NCI-H748 (cell line): ENCODE measurements at regions not wholly inside any gene's neighbourhood (a gene's known extent, or its start where the extent isn't known, plus 50 kb on each side); places are given as distances from the start of the nearest gene placed in this dataset.
A peak's percentile ranks its signal among the peaks of the same experiment; 100 is the strongest.
"Not testable (repeated sequence)": the region's sequence is repeated elsewhere in the genome, so short reads cannot be mapped to it uniquely, and the experiment has no call there.

Source experiments
- DNase-seq: peaks from one replicate; lab custom pipeline; 2025; ENCODE audit not compliant: unreplicated experiment; lab: John Stamatoyannopoulos, UW

DNA sequence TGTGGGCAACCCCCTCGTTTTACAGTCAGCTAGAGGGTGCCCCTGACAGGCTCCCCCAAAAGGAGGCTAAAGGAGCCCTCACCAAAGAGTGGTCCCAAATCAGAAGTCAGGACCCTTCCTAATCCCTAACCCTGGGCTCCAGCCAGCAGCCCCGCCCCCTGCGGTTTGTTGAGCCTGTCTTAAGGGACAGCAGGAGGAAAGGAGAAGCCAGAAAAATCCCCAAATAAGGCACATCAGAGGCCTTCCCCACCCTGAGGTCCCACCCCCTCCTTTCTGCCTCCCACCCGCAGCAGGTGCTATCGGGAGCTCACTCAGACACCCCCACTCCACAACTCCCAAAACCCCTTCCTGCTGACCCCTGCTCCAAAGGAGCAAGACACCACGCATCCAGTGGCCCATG is 127.2 kb downstream of the TNFRSF13B start:
- DNase-seq = not testable (repeated sequence)

DNA sequence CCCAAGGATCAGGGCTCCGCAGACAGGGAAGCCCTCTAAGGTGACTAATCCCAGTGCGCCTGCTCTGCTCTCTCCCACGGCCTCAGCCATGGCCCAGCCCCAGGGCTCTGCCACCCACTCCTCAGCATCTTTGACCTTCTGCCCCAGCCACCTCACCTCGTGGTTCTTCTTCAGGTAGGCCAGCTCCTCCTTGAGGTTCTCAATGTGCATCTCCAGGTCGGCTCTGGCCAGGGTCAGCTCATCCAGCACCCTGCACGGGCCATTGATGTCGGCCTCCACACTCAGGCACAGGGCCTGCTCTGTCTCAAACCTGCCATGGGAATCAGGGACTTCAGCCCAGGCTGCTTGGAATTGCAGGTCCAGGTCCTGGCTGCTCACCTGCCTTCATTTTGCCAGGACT is 128.4 kb downstream of the TNFRSF13B start:
- DNase-seq = not testable (repeated sequence)

DNA sequence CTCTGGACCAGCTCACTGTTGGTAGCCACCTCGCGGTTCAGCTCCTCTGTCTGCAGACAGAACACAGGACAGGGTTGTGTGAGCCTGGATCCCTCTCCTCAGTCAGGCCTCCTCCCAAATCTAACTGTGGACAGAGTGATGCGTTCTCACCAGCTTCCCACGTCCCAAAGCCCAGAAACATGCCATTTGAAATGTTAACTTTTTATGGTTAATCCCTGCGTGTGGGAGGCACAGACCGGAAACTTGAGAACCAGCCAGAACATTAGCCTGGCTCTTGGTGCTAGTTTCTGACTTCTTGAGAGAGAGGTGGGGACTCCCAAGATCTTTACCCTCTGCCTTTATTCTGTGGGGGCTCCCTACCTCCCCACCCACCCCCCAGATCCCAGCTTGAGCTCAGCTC is 129.6 kb downstream of the TNFRSF13B start:
- not testable (repeated sequence) for DNase-seq

DNA sequence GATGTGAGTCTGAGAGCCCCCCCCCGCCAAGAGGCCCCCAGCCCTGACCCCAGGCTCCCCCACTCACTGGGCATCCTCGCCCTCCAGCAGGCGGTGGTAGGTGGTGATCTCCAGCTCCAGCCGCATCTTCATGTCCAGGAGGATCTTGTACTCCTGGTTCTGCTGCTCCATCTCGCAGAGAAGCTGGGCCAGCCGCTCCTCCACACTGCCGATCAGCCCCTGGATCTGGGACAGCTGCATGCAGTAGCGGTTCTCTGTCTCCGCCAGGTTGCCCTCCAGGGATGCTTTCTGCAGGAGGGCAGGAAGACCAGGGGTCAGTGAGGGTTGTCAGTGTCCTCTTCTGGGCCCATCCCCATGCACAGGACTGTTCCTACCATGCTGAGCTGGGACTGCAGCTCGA is 130.0 kb downstream of the TNFRSF13B start:
- DNase-seq = not testable (repeated sequence)

DNA sequence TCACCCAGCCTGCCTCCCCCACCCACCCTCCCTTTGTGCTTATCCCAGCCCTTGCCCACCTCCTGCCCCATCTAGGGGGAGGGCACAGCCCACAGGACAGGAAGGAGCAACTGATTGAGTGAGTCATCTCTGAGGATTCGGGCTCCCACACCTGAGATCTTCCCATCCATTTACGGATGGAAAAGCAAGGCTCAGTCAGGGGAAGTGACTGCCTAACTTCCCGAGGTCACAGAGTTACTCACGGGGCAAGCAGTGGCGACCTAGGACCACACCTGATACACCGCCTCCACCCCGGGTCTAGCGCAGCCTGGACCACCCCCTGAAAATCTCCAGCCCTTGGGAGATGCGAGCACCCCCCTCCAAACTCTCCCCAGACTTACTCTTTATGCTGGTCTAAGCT is 131.7 kb downstream of the TNFRSF13B start:
- not testable (repeated sequence) for DNase-seq

DNA sequence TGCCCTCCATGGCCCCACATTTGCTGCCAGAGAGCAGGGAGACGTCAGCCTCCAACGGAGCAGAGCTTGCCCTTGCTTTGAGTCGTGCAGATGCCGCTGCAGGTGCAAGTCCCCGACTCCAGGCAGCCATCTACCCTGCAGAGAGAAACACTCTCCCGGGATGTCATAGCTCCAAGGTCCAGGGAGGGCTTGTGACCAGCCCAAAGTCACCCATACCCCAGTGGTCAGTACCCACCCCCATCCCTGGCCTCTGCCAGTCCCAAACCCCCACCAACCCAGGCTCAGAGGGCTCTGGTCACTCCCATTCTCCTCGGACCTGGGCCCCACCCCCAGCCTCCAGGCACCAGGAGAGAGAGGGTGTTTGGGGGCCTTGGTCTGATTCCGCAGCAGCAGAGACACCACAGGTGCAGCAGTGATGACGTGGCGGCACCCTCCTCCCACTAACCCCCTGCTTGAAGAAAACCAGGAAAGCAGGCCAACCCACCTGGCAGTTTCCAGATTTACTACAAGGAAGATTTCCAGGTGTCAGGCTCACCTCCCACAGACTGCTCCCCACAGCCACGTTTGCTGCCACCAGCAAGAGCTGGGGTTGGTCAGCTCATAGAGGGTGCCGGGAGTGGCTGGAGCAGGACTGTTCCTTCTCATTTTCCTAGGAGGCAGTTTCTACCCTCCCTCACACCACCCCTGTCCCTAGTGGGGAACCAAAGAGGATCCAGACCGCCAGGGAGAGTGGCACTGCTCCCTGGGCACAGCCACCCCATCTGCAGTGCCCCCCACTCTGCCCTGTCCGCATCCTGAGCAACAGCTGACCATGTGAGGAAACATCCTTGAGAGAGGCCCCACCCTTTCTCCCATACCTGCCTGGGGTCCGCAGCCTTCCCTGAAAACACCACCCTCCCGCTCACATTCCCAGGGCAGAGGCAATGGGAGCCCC is 132.4 kb downstream of the TNFRSF13B start:
- not testable (repeated sequence) for DNase-seq

DNA sequence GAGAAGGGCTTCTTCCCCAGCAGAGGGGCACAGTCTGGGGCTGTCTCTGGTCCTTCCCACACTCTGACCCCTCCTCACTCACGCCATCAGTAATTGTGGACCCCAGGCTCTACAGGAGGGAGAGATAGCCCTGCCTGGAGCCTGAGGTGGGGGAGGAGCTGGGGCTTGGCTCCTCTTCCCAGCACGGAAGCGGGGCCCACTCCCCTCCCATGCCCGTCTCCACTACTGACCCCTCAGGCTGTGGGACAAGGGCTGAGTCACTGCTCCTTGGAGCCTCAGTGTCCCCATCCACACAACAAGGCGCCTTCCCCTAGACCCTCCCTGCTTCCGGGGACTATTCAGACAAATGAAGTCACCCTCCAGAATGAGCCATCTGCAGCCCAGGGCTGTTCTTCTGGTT is 133.1 kb downstream of the TNFRSF13B start:
- not testable (repeated sequence) for DNase-seq

DNA sequence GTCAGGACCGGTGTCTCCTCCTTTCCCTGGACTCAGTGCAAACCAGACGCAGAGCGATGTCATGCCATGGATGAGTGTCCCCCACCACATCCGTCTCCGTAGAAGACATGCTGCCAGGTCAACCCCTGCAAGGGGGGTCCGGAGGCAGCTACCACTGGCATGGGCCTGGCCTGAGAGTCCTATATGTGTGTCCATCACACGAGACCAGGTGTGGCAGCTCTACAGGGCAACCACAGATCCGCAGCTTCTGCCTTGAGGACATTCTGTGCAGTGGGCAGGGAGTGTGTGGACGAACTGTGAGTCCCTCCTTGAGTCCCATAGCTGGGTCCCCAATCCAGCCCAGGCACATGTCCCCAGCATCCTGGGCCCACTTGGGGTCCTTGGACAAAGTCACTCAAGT is 133.6 kb downstream of the TNFRSF13B start:
- DNase-seq = not testable (repeated sequence)

DNA sequence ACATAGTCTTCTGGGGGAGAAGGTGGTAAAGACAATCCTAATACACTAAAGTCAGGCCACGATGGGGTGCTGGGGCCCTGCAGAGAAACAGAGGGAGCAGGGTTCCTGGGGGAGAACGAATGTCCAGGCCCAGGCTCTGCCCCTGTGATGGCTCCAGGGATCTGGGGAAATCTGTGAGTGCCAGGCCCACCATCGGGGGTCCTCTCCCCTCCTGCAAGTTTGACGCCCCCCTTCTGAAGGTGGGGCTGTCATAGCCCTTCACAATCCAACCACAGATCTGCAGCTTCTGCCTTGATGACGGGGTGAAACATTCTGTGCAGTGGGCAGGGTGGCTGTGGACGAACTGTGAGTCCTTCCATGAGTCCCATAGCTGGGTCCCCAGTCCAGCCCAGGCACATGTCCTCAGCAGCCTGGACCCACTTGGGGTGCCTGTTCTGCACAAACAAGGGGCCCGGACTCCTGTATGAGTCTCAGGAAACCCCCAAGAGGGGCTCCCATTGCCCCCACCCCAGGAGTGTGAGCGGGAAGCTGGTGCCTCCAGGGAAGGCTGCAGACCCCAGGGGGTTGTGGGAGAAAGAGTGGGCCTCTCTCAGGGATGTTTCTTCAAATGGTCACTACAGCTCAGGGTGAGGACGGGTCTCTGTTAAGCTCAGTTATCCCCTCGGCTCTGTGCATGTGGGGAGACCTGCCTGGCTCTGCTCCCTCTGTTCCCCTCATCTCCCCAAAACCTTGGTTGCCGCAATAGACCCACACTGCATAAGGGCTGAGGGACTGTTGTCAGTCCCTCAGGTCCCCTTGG is 134.3 kb downstream of the TNFRSF13B start:
- not testable (repeated sequence) for DNase-seq

DNA sequence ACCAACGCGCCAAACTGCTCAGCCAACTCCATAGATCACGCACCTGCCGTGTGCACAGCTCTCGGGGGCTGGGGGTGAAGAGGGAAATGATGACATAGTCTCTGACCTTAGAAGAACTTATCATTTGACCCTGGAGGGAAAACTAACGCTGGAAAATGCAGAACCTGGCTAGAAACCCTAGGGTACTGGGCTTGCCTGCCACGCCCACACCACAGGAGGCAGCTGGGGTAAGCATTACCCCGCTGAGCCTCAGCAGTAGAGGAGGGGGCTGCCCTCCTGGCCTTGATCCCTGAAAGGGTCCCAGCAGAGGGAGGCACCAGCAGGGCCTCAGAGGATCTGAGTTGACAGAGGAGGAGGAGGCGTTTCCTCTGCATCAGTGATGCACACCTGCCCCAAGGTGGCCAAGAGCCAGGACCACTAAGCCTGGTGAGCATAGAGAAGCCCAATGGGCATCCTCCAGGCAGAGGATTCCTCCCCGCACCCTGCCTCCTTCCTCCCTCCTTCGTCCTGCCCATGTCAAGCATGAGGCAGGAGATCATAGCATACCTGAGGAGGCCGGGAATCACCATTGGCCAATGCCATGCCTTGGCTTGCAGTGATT is 135.5 kb downstream of the TNFRSF13B start:
- DNase-seq = peak; percentile 43

DNA sequence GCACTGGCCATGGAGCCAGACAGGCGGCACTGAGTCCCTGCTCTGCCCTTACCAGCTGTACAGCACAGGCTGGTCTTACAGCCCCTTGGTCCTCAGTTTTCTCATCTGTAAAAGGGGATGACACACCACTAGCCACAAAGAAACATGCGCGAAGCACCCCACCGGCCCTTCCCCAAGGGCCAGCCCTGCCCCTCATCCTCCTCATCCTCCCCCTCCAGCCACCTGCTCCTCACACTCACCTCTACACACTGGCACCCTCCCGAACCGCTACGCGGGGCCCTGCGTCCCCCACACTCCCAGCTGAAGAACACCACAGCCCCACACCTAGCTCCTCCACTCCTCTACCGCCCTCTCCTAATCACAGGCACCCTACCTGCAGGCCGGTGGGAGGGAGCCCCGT is 138.4 kb downstream of the TNFRSF13B start:
- DNase-seq = not testable (repeated sequence)

DNA sequence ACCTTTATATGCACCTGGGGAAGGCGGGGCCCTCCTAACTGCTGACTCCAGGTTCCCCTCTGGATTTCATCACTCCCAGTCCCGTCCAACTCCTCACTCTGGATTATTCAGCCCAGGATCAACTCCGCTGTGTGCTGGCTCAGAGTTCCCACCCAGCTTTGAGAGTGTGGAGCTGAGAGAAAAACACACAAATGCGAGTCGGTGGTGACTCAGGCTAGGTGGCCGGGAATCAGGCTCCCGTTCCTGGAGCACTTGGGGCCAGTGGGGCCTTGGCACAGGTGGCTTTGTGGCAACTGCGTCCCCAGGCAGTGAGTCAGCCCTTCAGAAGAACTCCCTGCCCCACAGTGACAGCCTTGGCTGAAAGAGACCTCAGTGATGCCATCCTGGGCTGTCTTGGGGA is 139.1 kb downstream of the TNFRSF13B start:
- not testable (repeated sequence) for DNase-seq

DNA sequence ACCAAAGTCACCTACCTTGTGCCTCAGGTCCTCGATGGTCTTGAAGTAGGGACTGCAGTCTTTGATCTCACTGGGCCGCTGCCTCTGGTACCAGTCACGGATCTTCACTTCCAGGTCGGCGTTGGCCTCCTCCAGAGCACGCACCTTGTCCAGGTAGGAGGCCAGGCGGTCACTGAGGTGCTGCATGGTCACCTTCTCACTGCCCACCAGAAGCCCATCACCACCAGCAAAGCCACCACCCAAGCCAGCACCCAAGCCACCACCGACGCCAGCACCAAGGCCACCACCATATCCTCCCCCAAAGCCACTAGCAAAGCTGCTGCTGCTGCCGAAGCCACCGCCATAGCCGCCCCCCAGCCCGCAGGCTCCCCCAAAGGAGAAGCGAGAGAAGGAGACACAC is 139.7 kb downstream of the TNFRSF13B start:
- not testable (repeated sequence) for DNase-seq

DNA sequence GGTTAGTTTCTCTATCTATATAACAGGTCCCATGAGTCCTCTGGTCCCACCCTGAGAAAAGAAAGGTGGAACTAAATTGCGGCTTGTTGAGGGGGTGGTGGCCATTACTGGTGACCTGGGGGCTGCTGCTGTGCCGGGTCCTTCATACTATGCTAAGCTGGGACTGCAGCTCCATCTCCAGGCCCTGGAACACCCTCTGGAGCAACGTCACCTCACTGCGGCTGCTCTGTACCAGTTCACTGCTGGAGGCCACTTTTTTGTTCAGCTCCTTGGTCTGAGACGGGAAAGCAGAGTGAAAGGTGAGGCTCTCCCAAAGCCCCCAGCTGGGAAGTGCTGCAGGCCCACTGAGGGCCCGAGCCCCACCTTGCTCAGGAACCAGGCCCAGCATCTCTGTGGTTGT is 140.7 kb downstream of the CCDC144A start:
- not testable (repeated sequence) for DNase-seq

DNA sequence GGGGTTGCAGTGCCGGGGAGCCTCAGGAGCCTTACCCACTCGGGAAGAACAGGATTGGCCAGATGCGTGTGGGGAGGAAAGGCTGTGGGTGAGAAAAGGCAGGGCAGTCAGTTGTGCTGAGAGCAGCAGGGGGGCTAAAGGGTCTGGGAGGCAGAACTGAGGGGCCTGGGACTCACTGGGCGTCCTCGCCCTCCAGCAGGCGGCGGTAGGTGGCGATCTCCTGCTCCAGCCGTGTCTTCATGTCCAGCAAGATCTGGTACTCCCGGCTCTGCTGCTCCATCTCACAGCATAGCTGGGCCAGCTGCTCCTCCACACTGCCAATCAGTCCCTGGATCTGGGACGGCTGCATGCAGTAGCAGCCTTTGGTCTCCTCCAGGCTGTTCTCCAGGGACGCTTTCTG is 140.2 kb downstream of the CCDC144A start:
- not testable (repeated sequence) for DNase-seq
